ENCODE measurements at regions not wholly inside any gene's neighbourhood (a gene's known extent, or its start where the extent isn't known, plus 50 kb on each side); places are given as distances from the start of the nearest gene placed in this dataset.
"Not testable (repeated sequence)": the region's sequence is repeated elsewhere in the genome, so short reads cannot be mapped to it uniquely, and the experiment has no call there.

DNA sequence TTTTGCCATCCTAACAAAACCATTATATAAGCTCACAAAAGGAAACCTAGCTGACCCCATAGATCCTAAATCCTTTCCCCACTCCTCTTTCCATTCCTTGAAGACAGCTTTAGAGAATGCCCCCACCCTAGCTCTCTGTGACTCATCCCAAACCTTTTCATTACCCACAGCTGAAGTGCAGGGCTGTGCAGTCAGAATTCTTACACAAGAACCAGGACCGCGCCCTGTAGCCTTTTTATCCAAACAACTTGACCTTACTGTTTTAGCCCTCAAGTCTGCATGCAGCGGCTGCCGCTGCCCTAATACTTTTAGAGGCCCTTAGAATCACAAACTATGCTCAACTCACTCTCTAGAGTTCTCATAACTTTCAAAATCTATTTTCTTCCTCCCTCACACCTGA is 726.9 kb upstream of the TMEFF2 start:
- TF ChIP-seq, protein P1, sequence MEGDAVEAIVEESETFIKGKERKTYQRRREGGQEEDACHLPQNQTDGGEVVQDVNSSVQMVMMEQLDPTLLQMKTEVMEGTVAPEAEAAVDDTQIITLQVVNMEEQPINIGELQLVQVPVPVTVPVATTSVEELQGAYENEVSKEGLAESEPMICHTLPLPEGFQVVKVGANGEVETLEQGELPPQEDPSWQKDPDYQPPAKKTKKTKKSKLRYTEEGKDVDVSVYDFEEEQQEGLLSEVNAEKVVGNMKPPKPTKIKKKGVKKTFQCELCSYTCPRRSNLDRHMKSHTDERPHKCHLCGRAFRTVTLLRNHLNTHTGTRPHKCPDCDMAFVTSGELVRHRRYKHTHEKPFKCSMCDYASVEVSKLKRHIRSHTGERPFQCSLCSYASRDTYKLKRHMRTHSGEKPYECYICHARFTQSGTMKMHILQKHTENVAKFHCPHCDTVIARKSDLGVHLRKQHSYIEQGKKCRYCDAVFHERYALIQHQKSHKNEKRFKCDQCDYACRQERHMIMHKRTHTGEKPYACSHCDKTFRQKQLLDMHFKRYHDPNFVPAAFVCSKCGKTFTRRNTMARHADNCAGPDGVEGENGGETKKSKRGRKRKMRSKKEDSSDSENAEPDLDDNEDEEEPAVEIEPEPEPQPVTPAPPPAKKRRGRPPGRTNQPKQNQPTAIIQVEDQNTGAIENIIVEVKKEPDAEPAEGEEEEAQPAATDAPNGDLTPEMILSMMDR (IDR thresholded peaks at IDR 0.05): not testable (repeated sequence)
- not testable (repeated sequence) for TF ChIP-seq POLR2AphosphoS5 (IDR thresholded peaks at IDR 0.05)

All from stomach (tissue), 4 donors.